HepG2 (cell line): ENCODE measurements at regions not wholly inside any gene's neighbourhood (a gene's known extent, or its start where the extent isn't known, plus 50 kb on each side); places are given as distances from the start of the nearest gene placed in this dataset.

Source experiments
- ATAC-seq: fragments of 200-7000 bp; cut with Tn5 transposase; 3 replicates; pipeline ENCODE4 v1.9.1; 2020; ENCODE audit warnings: mild to moderate bottlenecking, moderate library complexity
- BruUV-seq: library from RNA; stranded (reverse); fragments of 400-500 nt; replicated peaks from 2 replicates; lab custom pipeline; 2021; lab: Mats Ljungman, UMichigan
- CTCF ChIA-PET: fragments of 300-600 bp; formaldehyde crosslinking; extraction: SDS; loops from one replicate; lab custom pipeline; 2021; ENCODE audit warnings: low total read pairs, inconsistent platforms, low intra/inter-chr PET ratio; lab: Yijun Ruan, JAX
- POLR2A ChIA-PET: fragments of 350-600 bp; sonication (Branson Sonifier 250); formaldehyde crosslinking; loops from one replicate; lab custom pipeline; 2020; ENCODE audit warnings: antibody characterized with exemption, inconsistent platforms; lab: Yijun Ruan, JAX
- DNase-seq: peaks from one replicate; pipeline ENCODE4 v3.0.0-alpha.2; 2015; ENCODE audit warnings: low spot score
- FAIRE-seq: peaks from 3 replicates; lab custom pipeline; 2011; peaks lifted over from hg19 to GRCh38; lab: Jason Lieb, UNC
- H2AFZ ChIP-seq: one replicate; pipeline ENCODE4 v1.6.1; 2011; ENCODE audit warnings: low read length, inconsistent platforms
- H3K27ac ChIP-seq: fragments of 300-600 bp; 3 replicates; pipeline ENCODE4 v1.8.0; 2011; ENCODE audit warnings: mixed run types, mild to moderate bottlenecking, mixed read lengths, low read length, inconsistent platforms; ENCODE audit not compliant: insufficient read depth; ENCODE audit errors: extremely low read length
- H3K27me3 ChIP-seq, 2 experiments: fragments of 200-600 bp in 1 of 2; 2 replicates in 1 of 2; 3 replicates in 1 of 2; pipeline versions ENCODE4 v1.6.0 to v1.8.0; 2011; ENCODE audit warnings: low read length in 2 of 2, mild to moderate bottlenecking in 2 of 2, moderate library complexity in 2 of 2, inconsistent platforms in 1 of 2; ENCODE audit not compliant: insufficient read depth in 2 of 2, control insufficient read depth in 1 of 2
- H3K36me3 ChIP-seq, 2 experiments: fragments of 200-600 bp in 1 of 2; replicated peaks in 1 of 2; 2 replicates in 1 of 2; 3 replicates in 1 of 2; pipeline versions ENCODE4 v1.5.1 to v1.8.0; 2011; ENCODE audit warnings: low read length in 2 of 2, inconsistent platforms in 1 of 2; ENCODE audit not compliant: insufficient read depth in 2 of 2, control insufficient read depth in 1 of 2
- H3K4me1 ChIP-seq: 2 replicates; pipeline ENCODE4 v1.5.1; 2012; ENCODE audit warnings: low read length, inconsistent platforms; ENCODE audit not compliant: insufficient read depth
- H3K4me2 ChIP-seq: 2 replicates; pipeline ENCODE4 v1.6.0; 2011; ENCODE audit warnings: low read depth, low read length, inconsistent platforms
- H3K4me3 ChIP-seq, 3 experiments: fragments of 200-600 bp in 1 of 3; sonication (generic), shearing (Covaris generic) in 1 of 3; replicated peaks in 1 of 3; 2 replicates each; pipeline ENCODE4 v1.5.1; 2011 to 2016; ENCODE audit warnings: low read length in 3 of 3, inconsistent platforms in 2 of 3, low read depth in 2 of 3, mild to moderate bottlenecking in 2 of 3, control low read depth in 1 of 3, mixed read lengths in 1 of 3; ENCODE audit not compliant: insufficient read depth in 1 of 3
- H3K79me2 ChIP-seq: one replicate; pipeline ENCODE4 v1.6.1; 2011; ENCODE audit warnings: low read length, inconsistent platforms; ENCODE audit not compliant: insufficient read depth
- H3K9ac ChIP-seq: 2 replicates; pipeline ENCODE4 v1.6.0; 2011; ENCODE audit warnings: mild to moderate bottlenecking, low read depth, low read length, inconsistent platforms; ENCODE audit not compliant: insufficient read depth
- H3K9me3 ChIP-seq: 2 replicates; pipeline ENCODE4 v1.5.1; 2012; ENCODE audit warnings: mild to moderate bottlenecking, low read length
- H4K20me1 ChIP-seq: 2 replicates; pipeline ENCODE4 v1.6.0; 2011; ENCODE audit warnings: inconsistent platforms, mild to moderate bottlenecking, low read length, moderate library complexity; ENCODE audit not compliant: insufficient read depth
- CREB3 ChIP-seq: sonication (generic); formaldehyde crosslinking; IDR thresholded peaks from 2 replicates; pipeline ENCODE4 v1.5.0; 2020; ENCODE audit warnings: missing genetic modification reagents
- PAWR ChIP-seq: sonication (generic); formaldehyde crosslinking; IDR thresholded peaks from 2 replicates; pipeline ENCODE4 v1.4.0; 2020; ENCODE audit warnings: missing genetic modification reagents, mild to moderate bottlenecking, borderline replicate concordance
- PTBP1 ChIP-seq: fragments of 200-400 bp; formaldehyde crosslinking; IDR thresholded peaks from 2 replicates; pipeline ENCODE4 v1.6.1; 2018; ENCODE audit warnings: low read length, low read depth; ENCODE audit not compliant: poor library complexity, severe bottlenecking
- SRF ChIP-seq: IDR thresholded peaks from 2 replicates; pipeline ENCODE4 v1.6.1; 2011; ENCODE audit warnings: mild to moderate bottlenecking, low read depth, low read length, moderate library complexity
- YEATS2 ChIP-seq: sonication (generic); formaldehyde crosslinking; IDR thresholded peaks from 2 replicates; pipeline ENCODE4 v1.4.0; 2020; ENCODE audit warnings: missing genetic modification reagents, borderline replicate concordance
- ZBTB20 ChIP-seq: sonication (generic); formaldehyde crosslinking; IDR thresholded peaks from 2 replicates; pipeline ENCODE4 v1.8.1; 2023; ENCODE audit warnings: missing genetic modification reagents, low read depth, mild to moderate bottlenecking, borderline replicate concordance
- ZFP82 ChIP-seq: sonication (generic); formaldehyde crosslinking; IDR thresholded peaks from 2 replicates; pipeline ENCODE4 v1.5.1; 2020; ENCODE audit warnings: mild to moderate bottlenecking, missing genetic modification reagents, borderline replicate concordance
- ZMYM4 ChIP-seq: sonication (generic); formaldehyde crosslinking; IDR thresholded peaks from 2 replicates; pipeline ENCODE4 v1.8.1; 2023; ENCODE audit warnings: mild to moderate bottlenecking, missing genetic modification reagents
- ZNF652 ChIP-seq: IDR thresholded peaks from 2 replicates; pipeline ENCODE4 v1.6.1; 2016; ENCODE audit warnings: low read depth, borderline replicate concordance
- WGBS: methylation state at CpG from one replicate; pipeline ENCODE4 v1.1.6; 2017; ENCODE audit warnings: low lambda C conversion rate; 5-methylcytosine and 5-hydroxymethylcytosine counted together
- in situ Hi-C: cut with HindIII; loops from 2 replicates; pipeline ENCODE4 v1.10.0; 2017; ENCODE audit warnings: low pct_unique_long_range_greater_than_20kb; ENCODE audit not compliant: extremely low pct_ligation_motif_present
- intact Hi-C: fragments of 100-400 bp; cut with micrococcal nuclease; formaldehyde crosslinking; loops from one replicate; pipeline ENCODE4 v1.10.0; 2022; ENCODE audit not compliant: unreplicated experiment
- TF ChIP-seq, protein P1 (sequence below): sonication (generic); formaldehyde crosslinking; IDR thresholded peaks from 2 replicates; pipeline ENCODE4 v1.5.0; 2020; ENCODE audit warnings: mild to moderate bottlenecking, missing genetic modification reagents, borderline replicate concordance

GRCh38 chr1:58288624-58289142, 257.8 kb downstream of the OMA1 start:
- no peaks in the 10 kb centered on the region for H4K20me1 ChIP-seq
- H3K9ac ChIP-seq: no peak overlapping the region
- ChIA-PET POLR2A (no interaction called here), CTCF (no interaction called here)
- H3K27ac ChIP-seq: no peak overlapping the region
- no peak overlapping the region for H3K4me3 ChIP-seq
- BruUV-seq: no TSS peak
- no peak for TF ChIP-seq PAWR (CRISPR knock-in tag)
- no peak for TF ChIP-seq PTBP1
- no peak for TF ChIP-seq ZFP82 (CRISPR knock-in tag)
- TF ChIP-seq, all 625 proteins: peak for 0
- intact Hi-C loops (no loop called here), in situ Hi-C loops (no loop called here)
- DNase-seq: no peak
- no peak for ATAC-seq
- Histone ChIP-seq H3K4me2 (no peak overlapping the region), H3K9me3 (no peaks in the 10 kb centered on the region), H3K36me3 (no peaks in the 10 kb centered on the region), H3K79me2 (no peaks in the 10 kb centered on the region), H3K27me3 (no peaks in the 10 kb centered on the region), H3K4me1 (peaks cover 4% of the 10 kb centered on the region), H2AFZ (no peak overlapping the region)
- 4% methylated on average over 2 of the region's 2 CpGs for WGBS
- FAIRE-seq: no peak

DNA sequence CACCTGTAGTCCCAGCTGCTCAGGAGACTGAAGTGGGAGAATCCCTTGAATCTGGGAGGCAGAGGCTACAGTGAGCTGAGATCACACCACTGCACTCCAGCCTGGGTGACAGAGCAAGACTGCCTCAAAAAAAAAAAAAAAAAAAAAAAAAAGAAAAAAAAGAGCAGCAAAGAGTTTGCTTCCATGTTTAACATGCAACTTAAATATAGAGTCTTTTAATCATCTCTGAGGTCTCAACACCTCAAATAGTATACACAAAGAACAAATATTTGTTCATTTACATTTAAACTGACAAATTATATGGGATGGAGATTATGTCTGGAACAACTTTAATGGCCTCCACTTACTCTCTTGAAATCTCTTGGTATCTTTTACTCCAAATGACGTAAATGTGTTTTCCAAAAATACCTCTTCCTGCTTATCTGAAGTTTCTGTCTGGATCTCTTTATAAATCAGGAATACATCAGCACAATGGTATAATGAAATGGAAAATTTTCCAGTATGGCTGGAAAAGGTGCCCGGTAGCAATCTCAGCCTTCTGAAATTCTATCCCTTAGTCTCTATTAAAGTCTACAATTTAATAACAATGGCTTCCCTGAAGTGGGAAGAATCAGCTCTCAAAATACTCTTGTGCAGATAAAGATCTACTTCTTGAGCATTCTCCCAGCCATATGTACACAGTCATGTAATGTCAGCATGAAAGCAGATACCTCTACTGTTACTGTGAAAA, 258.5 kb downstream of the OMA1 start:
- FAIRE-seq (no peak), ATAC-seq (no peak), DNase-seq (no peak)
- ChIA-PET CTCF (no interaction called here), POLR2A (no interaction called here)
- 24% methylated on average over 2 of the region's 2 CpGs for WGBS
- no peak overlapping the region for H3K4me2 ChIP-seq
- TF ChIP-seq ZNF652 (no peak), ZMYM4 (no peak), SRF (no peak), ZBTB20 (CRISPR knock-in tag) (no peak), YEATS2 (no peak), CREB3 (CRISPR knock-in tag) (no peak)
- TF ChIP-seq, protein P1, sequence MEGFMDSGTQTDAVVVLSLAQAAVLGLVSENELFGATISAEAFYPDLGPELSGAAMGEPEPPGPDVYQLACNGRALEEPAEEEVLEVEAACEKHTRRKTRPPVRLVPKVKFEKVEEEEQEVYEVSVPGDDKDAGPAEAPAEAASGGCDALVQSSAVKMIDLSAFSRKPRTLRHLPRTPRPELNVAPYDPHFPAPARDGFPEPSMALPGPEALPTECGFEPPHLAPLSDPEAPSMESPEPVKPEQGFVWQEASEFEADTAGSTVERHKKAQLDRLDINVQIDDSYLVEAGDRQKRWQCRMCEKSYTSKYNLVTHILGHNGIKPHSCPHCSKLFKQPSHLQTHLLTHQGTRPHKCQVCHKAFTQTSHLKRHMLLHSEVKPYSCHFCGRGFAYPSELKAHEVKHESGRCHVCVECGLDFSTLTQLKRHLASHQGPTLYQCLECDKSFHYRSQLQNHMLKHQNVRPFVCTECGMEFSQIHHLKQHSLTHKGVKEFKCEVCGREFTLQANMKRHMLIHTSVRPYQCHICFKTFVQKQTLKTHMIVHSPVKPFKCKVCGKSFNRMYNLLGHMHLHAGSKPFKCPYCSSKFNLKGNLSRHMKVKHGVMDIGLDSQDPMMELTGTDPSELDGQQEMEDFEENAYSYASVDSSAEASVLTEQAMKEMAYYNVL (CRISPR knock-in tag): no peak
- no peak overlapping the region for H3K9ac ChIP-seq
- no peak overlapping the region for H2AFZ ChIP-seq
- H4K20me1 ChIP-seq: no peaks in the 10 kb centered on the region
- H3K27ac ChIP-seq: no peak overlapping the region
- no peaks in the 10 kb centered on the region for H3K27me3 ChIP-seq
- no TSS peak for BruUV-seq
- H3K36me3 ChIP-seq: no peaks in the 10 kb centered on the region
- in situ Hi-C loops (no loop called here), intact Hi-C loops (no loop called here)
- peaks cover 10% of the 10 kb centered on the region for H3K4me1 ChIP-seq
- no peak overlapping the region for H3K4me3 ChIP-seq
- H3K79me2 ChIP-seq: no peaks in the 10 kb centered on the region
- H3K9me3 ChIP-seq: no peaks in the 10 kb centered on the region
